ENCODE measurements at regions not wholly inside any gene's neighbourhood (a gene's known extent, or its start where the extent isn't known, plus 50 kb on each side); places are given as distances from the start of the nearest gene placed in this dataset.

GRCh38 chr18:78582898-78583738 is 396.5 kb upstream of the SALL3 start:
- DNase-seq, result no peak

GRCh38 chr18:78583739-78584458 is 395.7 kb upstream of the SALL3 start:
- DNase-seq, result no peak

DNA sequence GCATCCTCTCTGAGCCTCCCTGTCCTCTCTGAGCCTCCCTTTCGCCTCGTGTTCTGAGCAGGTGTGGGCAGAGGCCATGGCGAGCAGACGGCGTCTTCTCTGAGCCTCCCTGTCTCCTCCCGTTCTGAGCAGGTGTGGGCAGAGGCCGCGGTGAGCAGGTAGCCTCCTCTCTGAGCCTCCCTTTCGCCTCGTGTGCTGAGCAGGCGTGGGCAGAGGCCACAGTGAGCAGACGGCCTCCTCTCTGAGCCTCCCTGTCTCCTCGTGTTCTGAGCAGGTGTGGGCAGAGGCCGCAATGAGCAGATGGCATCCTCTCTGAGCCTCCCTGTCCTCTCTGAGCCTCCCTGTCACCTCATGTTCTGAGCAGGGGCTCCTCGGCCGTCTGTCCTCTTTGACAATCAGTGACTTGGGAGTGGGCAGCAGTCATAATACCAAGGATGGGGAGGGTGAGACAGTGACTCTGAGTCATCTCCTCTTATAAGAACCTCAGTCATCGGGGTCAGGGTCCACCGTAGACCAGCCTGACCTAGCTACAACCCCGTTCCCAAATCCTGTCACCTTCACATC is 395.1 kb upstream of the SALL3 start:
- no peak for DNase-seq

DNA sequence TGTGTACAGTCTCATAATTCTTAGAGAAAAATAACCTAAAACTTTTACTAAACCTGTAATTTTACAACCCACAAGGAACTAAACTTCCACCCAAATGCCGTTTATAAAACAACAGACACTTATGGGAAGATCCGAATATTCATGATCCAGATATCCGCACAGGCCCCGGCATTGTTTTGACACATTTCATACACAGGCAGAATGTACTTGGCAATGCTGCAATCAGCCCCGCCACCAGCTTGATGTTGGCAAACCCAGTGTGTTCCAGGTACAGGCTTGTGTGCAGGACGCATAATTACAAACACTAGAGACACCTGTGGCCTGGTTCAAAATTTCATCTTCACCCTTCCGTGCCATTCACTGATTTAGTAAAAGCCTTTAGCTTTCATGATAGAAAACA is 393.0 kb upstream of the SALL3 start:
- DNase-seq, result no peak

GRCh38 chr18:78587096-78587495 is 392.5 kb upstream of the SALL3 start:
- no peak for DNase-seq

DNA sequence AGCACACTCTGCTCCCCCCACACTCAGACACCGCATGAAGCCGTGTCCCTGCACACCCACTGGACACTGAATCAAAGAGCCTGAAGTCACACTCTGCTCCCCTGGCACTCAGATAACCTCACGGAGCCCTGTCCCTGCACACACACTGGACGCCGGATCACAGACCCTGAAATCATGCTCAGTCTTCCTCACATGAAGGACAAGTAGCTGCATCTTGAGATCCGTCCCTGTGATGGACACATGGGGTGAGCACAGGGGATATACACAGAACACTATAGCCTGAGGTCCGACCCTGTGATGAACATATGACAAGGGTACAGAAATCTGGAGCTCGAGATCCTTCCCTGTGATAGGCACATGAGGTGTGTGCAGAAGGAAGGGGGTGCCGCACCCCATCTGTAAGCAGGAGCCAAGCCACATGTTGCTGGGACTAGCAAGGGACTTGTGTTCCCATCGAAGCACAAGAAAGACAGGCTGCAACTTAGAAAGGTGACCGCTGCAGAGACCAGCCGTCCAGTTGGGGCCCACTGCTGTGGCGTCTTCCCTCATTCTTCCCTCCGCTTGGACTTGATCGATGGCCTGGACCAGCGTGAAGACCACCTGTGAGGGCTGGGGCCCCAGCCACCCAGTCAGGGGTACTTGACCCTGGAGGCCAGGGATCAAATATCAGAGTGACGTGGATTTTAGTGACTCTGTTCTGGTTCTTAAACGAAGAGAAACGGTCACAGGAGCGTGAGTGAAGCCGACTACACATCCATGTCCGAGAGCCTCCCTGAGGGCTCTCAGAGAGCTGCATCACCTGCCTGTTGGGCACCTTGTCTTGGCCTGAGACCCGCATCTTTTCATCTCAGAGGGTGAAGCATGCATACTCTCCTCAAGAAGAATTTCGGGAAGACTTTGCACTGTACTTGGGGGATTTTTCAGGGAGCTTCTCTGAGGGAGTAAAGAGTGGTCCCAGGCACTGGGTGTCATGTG is 391.7 kb upstream of the SALL3 start:
- DNase-seq, result no peak

- DNase-seq, result no peak
Observed at GRCh38 chr18:78589916-78590437, 389.6 kb upstream of the SALL3 start.

DNA sequence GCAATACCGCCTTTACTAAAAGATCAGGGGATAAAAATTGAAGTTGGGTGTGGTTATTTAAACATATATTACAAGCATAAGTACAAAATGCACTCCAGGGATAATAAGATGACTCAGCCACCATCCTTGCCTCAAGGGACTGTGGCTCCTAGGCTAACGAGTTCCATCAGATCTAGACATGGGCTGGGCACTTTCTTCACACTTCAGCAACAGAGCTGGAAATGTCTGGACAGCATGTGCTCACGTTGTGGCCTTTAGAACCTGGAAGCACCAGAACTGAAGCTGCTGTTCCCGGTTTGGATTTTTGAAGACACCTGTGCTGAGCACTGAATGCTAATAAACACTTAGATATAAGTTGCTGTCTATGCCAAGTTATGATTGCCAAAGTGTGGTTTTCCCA is 384.2 kb upstream of the SALL3 start:
- no peak for DNase-seq

GRCh38 chr18:78595924-78596573 is 383.6 kb upstream of the SALL3 start:
- no peak for DNase-seq

DNA sequence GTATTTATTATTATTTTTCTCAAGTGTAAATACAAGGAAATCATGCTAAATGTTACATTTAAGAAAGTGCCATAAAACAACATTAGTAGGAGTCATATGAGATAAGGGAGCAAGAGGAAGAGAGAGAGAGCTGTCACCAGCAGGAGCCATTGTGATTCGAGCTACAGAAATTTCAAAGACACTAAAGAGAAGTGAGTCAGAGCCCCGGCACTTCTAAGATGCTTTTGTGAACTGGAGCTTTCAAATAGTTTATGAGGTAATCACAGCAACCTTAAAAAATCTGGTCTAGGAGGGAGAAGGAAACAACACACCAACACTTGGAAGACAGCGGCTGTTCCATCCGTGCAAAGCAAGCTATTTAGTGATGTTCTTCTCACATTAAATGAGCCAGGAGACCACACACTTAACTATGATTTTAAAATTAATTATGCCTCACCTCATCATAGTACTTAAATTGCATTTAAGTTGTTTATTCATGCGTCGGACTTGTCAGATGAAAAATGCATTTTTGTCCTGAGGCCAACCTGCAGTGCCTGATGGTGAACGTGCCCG is 382.7 kb upstream of the SALL3 start:
- no peak for DNase-seq

DNA sequence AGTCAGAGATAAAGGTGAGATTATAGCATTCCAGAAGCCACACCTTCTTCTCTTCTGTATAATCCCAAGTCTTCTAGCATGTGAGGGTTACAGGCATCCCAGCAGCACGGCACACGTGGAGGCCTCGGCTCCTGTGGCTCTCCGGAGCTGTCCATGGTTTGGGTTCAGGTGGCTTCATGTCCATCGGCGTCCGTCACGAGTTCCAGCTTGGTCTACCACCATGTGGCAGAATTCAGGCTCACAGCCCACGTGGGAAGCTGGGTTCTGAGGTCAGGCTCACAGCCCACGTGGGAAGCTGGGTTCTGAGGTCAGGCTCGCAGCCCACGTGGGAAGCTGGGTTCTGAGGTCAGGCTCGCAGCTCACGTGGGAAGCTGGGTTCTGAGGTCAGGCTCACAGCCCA is 378.3 kb upstream of the SALL3 start:
- no peak for DNase-seq

DNA sequence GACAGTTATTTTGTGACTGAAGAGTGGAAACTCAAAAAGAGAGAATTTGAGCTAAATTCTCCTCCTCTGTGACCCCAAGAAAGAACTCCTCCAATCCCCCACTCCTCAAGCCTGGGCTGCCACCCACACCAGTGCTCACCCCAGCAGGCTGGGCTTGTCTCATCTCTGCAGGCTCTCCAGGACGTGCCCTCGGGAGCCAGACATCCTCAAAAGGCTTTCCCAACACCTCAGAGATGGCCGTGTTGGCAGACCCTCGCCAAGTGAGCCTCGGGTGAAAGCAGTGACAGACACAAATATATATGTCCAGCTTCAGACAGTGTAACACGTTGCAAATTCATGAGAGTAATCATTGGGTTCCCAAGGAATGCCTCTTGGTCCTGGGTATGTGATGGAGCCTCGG is 377.7 kb upstream of the SALL3 start:
- no peak for DNase-seq

DNA sequence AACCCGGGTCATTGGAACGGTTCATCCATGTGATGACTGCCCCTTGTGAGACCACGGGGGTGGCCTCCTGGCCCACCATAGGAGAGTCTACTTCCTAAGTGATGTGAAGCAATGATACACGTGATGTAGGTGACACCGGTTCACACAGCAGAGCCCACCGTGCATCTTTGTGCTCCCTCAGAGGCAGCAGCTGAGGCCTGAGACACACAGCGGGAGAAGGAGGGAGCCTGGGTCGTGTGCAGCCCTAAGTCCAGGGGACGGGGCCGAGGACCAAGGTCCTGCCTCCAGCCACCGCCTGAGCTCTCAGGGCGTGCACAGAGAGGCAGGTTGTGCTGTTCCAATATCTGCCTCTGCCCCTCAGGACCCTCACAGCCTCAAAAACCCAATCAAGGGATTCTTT is 377.2 kb upstream of the SALL3 start:
- no peak for DNase-seq

DNA sequence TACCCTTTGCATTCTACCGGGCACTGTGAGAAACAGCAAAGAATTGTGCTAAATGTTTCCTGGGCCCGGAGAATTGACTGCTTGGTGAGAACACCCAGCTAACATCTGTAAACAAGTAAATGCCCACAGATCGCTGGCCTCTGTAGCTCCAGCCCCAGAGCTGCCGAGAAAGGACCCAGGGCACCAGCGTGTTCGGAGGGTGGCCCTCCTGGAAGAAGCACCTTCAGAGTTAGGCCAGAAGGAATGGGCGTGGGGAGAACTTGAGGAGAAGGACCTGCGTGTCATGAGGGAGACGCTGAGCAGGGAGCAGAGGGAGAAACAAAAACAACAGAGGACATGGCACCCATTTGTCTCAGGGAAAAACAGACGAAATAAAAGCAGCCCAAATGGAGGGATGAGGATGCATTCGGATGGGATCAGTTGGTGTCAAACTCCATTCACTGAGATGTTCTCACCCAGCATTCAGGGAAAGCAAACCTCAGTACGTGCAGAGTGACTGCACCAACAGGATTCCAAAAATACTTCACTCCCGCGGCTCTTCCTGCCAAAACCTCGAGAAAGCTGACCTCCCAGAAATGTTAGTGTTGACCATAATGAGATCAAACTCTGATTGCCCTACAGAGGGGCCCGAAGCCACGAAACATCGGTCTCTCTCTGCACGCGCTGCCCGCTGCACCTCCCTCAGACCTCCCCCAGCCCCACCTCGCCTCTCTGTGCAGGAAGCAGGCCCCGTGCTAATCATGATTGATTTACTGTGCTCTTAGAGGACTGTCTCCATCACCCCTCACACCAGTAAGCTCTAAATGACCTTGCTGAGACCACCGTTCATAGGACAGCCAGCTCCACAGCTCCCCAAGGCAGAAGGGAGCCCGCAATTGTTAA is 376.3 kb upstream of the SALL3 start:
- DNase-seq, result no peak

- no peak for DNase-seq
Observed at GRCh38 chr18:78605255-78605654, 374.4 kb upstream of the SALL3 start.

DNA sequence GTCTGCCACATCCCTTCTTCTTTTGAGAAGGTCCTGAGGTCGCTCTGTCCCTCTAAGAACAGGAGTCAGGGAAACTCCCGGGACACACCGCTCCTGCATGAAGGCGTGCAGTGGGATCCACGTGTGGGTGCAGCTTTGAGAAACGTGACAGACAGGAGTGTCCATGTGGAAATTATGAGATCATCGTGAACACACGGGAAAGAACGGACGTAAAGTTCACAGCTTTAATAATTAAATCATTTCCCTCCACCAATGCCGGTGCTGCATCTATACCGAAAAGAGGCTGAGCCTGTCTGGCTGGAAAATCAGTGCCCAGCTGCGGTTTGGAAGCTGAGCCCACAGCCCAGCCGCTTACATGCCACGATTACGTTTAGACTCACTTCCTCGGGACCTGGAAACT is 372.4 kb upstream of the SALL3 start:
- DNase-seq, result no peak

- no peak for DNase-seq
Observed at GRCh38 chr18:78607784-78608183, 371.8 kb upstream of the SALL3 start.

DNA sequence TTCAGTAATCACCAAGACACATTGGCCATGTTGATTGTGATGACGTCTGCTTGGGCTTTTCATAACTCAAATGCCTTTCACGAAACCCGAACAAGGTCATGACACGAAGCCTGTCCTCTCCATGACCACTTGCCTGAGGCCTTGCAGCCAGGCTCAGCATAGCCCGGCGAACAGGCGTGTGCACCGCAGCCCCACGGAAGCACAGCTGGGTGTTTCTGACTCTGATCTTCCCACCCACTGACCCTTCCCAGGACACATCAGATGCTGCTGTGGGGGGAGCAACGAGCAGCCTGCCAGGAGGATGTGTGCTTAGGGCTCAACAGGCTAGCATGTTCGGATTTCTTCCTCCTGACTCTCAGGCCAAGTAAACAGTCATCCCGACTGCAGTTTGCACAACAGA is 369.4 kb upstream of the SALL3 start:
- DNase-seq, result no peak

GRCh38 chr18:78611201-78611800 is 368.3 kb upstream of the SALL3 start:
- no peak for DNase-seq

GRCh38 chr18:78611869-78612268 is 367.7 kb upstream of the SALL3 start:
- DNase-seq, result no peak

All from hematopoietic multipotent progenitor cell treated with erythropoietin and hydrocortisone succinate and interleukin-3 and kit ligand, for 6 days (in vitro differentiated cells).